HG03039 (cell line): ENCODE measurements at regions not wholly inside any gene's neighbourhood (a gene's known extent, or its start where the extent isn't known, plus 50 kb on each side); places are given as distances from the start of the nearest gene placed in this dataset.
A peak's percentile ranks its signal among the peaks of the same experiment; 100 is the strongest.

Experiments
- ATAC-seq: cut with Tn5 transposase; IDR thresholded peaks from one replicate; pipeline ENCODE4 v1.9.1; 2021; ENCODE audit warnings: mild to moderate bottlenecking, moderate library complexity; ENCODE audit not compliant: unreplicated experiment

DNA sequence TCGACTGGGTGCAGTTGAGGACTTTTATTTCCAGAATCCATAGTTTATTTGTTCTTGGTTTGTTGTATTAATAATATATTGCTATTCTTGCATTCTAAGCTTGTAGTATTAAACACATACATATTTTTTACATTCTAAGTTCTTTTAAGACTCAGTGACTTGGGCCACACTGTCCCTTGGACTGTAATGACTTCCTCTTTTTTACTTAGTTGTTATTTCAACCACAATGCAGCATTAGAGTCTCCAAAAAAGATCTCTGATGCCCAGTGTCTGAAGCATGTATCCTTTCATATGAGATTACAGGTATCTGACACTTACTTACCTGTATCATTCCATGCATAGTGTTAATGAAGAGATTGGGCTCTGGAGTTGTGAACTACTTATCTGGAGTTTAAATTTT is 864.9 kb upstream of the PCDH20 start:
- ATAC-seq: no peak

- no peak for ATAC-seq
Observed at GRCh38 chr13:62278271-62278670, 862.6 kb upstream of the PCDH20 start.

DNA sequence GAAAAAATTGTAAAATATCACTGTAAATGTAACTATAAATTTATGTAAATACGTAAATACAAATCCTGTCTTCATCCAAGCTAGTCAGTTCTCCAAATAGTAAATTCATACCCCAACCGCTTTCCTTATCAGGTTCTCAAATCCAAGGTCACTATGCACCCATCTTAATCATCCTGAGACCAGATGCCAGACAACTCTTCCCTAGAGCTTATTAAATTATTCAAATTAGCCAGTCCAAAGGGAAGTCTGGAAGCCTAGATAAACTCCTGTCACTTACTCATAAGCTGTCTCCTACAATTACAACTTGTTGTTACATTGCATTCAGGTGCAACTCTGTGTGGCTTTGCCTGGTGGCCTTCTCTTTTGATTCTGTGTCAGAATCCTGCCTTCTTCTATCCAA is 836.1 kb upstream of the PCDH20 start:
- no peak for ATAC-seq

DNA sequence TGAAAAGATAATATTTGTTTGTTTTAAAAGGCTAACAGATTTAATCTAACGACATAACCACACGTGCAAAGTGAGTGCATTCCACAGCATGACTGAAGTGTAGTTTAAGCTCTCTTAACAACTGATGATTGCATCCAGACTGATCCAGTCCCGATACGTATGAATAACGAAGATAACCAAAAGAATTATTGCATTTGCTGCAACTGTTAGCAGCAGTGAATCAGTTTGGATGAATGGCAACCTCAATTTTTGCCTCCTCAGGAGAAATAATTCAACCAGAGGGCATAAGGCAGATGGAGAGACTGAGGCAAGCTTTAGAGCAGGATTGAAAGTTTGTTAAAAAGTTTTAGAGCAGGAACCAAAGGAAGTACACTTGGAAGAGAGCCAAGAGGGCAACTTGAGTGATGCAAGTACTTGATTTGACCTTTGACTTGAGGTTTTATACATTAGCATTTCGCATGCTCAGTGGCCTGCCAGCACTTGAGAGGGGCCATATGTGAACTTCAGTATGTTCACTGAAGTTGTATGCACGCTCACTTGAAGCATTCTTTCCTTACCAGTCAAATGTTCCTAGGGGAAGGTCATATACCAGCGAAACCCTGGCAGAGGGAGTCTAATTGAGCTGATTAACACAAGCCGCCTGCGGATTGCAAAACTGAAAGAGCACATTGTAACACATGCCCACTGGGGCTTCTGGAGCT is 835.0 kb upstream of the PCDH20 start:
- no peak for ATAC-seq

DNA sequence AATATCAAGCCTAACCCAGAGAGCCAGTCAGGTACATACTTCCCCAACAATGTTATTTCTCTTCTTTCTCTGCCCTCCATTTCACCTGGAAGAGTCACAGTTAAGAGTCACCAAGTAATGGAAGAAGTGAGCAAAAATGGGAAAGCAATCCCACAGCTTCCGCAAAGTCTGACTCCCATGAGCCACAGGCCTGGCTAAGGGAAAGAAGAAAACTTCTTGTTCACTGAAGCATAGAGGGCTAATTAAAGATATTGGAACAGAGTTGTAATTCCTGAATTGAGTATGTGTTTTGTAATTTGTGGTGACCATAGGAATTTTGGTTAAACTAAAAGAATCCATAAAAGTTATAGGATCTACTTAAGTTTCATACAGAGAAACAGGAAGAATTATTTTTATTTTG is 830.9 kb upstream of the PCDH20 start:
- no peak for ATAC-seq

GRCh38 chr13:62243106-62243505 is 827.5 kb upstream of the PCDH20 start:
- ATAC-seq: no peak

DNA sequence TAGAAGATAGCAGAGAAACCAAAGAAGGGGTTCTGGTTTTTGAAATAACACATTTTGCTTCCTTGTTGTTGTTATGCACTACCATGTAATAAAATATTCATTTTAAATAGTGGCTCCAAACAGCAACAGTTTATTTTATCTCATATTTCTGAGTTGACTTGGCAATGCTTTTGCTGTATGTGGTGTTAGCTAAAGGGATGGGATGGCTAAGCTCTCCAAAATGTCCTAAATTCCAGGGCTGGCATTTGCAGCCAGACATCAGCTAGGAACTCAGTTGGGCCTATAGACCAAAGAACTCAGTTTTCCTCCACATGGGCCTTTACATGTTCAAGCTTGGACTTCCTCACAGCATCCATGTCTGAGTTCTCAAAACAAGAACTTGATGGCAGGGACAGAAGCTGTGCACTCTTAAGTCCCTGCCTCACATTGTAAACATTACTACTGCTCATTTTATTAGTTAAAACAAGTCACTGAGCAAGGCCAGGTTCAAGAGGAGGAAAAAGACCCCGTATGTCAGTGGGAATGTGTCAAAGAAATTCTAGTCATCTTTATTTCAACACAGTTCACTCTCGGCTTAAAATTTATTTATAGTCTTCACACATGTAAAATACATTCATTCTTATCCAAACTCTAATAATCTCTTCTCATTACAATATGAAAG is 819.3 kb upstream of the PCDH20 start:
- no peak for ATAC-seq

GRCh38 chr13:62210951-62211350 is 795.3 kb upstream of the PCDH20 start:
- no peak for ATAC-seq

GRCh38 chr13:62209529-62209928 is 793.9 kb upstream of the PCDH20 start:
- peak; percentile 83 for ATAC-seq

- ATAC-seq: no peak
Observed at GRCh38 chr13:62207388-62207787, 791.7 kb upstream of the PCDH20 start.

DNA sequence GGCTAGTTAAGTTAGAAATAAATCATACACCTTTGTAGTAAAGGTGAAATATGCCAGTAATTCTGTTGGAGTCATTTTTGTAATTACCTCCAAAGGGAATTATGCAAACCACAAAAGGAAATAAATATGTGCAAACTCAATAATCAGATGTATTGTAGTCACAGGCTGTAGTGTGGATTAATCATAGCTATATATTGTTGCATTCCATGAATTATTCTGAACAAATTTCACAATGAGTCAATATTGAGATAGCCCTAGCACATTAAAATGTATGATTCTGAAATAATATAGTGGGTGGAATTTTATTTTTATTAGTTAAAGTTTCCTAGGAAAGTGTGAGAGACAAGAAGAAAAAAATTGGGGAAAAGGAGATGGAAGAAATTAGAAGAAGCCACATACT is 790.5 kb upstream of the PCDH20 start:
- no peak for ATAC-seq

- ATAC-seq: no peak
Observed at GRCh38 chr13:62205273-62205672, 789.6 kb upstream of the PCDH20 start.

- ATAC-seq: no peak
Observed at GRCh38 chr13:62194371-62194770, 778.7 kb upstream of the PCDH20 start.

DNA sequence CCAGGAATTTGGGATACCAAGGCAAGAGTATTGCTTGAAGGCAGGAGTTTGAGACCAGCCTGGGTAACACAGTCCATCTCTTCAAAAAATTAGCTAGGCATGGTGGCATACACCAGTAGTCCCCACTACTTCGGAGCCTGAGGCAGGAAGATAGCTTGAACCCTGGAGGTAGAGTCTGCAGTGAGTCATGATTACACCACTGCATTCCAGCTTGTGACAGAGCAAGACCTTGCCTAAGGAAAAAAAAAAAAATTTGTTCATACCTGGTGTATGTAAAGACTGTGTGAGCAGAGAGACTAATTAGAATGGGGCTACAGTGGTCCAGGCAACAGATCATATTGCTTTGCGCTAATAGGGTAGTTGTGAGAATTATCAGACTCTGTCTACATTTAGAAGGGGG is 778.3 kb upstream of the PCDH20 start:
- no peak for ATAC-seq

- ATAC-seq: no peak
Observed at GRCh38 chr13:62185631-62186255, 770.1 kb upstream of the PCDH20 start.

GRCh38 chr13:62176051-62176450 is 760.4 kb upstream of the PCDH20 start:
- ATAC-seq: no peak

- no peak for ATAC-seq
Observed at GRCh38 chr13:62173958-62174357, 758.3 kb upstream of the PCDH20 start.

DNA sequence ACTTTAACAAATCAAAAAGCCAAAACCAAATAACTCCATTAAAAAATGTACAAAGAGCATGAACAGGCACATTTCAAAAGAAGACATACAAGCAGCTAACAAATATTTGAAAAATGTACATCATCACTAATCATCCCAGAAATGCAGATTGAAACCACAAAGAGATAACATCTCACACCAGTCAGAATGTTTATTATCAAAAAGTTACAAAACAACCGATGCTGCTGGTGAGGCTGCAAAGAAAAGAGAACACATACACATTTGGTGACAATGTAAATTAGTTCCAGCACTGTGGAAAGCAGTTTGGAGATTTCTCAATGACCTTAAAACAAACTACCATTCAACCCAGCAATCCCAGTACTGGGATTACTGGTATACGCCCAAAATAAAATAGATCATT is 756.0 kb upstream of the PCDH20 start:
- ATAC-seq: no peak

GRCh38 chr13:62168891-62169290 is 753.2 kb upstream of the PCDH20 start:
- no peak for ATAC-seq

DNA sequence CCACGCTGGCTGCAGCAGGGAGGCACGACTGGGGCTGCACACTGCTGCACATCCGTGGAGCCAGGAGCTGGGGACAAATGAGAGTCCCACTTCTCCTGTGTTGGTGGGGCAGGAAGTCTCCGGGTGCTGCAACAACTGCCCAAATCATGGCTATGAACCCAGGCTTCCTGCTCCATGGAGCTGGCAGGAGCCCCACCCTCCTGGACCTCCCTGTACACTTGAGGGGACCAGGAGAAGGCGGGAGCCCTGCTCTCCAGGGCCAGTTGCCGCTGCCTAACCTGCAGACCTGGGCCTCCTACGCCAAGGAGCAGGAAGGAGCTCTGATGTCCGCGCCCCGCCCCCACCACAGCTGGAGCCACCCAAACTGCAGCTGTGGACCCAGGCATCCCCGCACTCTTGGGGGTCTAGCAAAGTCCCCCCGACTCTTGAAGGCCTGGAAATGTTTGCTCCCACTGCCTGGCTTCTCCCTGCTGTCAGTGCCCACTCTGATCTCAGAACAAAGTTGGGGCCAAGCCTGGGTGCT is 752.1 kb upstream of the PCDH20 start:
- ATAC-seq: no peak

DNA sequence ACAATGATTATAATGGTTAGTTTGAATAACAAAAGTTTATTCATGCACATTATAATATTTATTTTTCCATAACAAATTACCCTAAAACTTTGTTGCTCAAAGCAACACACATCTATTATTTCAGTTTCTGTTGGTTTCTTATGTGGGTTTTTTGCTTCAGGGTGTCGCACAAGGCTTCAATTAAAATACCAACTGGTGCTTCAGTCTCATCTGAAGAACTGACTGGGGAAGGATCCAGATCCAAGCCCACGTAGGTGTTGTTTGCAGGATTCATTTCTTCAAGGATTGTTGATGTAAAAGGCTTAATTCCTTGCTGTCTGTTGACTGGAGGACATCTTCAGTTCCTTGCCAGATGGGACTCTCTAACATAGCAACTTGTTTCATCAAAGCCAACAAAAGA is 747.2 kb upstream of the PCDH20 start:
- no peak for ATAC-seq

- no peak for ATAC-seq
Observed at GRCh38 chr13:62158520-62158919, 742.9 kb upstream of the PCDH20 start.
